H1 (cell line): ENCODE measurements at regions not wholly inside any gene's neighbourhood (a gene's known extent, or its start where the extent isn't known, plus 50 kb on each side); places are given as distances from the start of the nearest gene placed in this dataset.
"Not testable (repeated sequence)": the region's sequence is repeated elsewhere in the genome, so short reads cannot be mapped to it uniquely, and the experiment has no call there.

Source experiments
- CTCF ChIA-PET: fragments of 300-600 bp; sonication (Branson Sonifier 250); formaldehyde crosslinking; loops from one replicate; lab custom pipeline; 2021; ENCODE audit not compliant: partially characterized antibody; lab: Charles Lee
- POLR2A ChIA-PET: fragments of 300-600 bp; sonication (Branson Sonifier 250); formaldehyde crosslinking; loops from one replicate; lab custom pipeline; 2021; ENCODE audit warnings: inconsistent platforms; ENCODE audit not compliant: partially characterized antibody; lab: Charles Lee
- DNase-seq, 2 experiments: peaks; one replicate each; pipeline versions ENCODE4 v3.0.0 to v3.0.0-alpha.2; 2010 to 2022; ENCODE audit warnings: low spot score in 2 of 2, low read depth in 1 of 2, mixed read lengths in 1 of 2
- FAIRE-seq: peaks from 2 replicates; lab custom pipeline; 2011; peaks lifted over from hg19 to GRCh38; lab: Jason Lieb, UNC
- H2AFZ ChIP-seq: 2 replicates; pipeline ENCODE4 v1.8.1; 2012; ENCODE audit warnings: low read length, inconsistent platforms
- H2AK5ac ChIP-seq: 2 replicates; pipeline ENCODE4 v1.6.1; 2013; ENCODE audit warnings: low read depth, low read length
- H2BK120ac ChIP-seq: replicated peaks from 2 replicates; pipeline ENCODE3; 2013; ENCODE audit warnings: low read depth, low read length, inconsistent platforms
- H2BK12ac ChIP-seq: 2 replicates; pipeline ENCODE4 v1.6.1; 2013; ENCODE audit warnings: low read depth, low read length
- H2BK15ac ChIP-seq: 2 replicates; pipeline ENCODE4 v1.6.1; 2013; ENCODE audit warnings: low read length
- H2BK20ac ChIP-seq: 2 replicates; pipeline ENCODE4 v1.6.1; 2013; ENCODE audit warnings: low read length
- H2BK5ac ChIP-seq: 2 replicates; pipeline ENCODE4 v1.6.1; 2013; ENCODE audit warnings: low read depth, low read length
- H3K14ac ChIP-seq: 2 replicates; pipeline ENCODE4 v1.6.1; 2013; ENCODE audit warnings: inconsistent platforms; ENCODE audit not compliant: insufficient read length
- H3K18ac ChIP-seq: 2 replicates; pipeline ENCODE4 v1.6.1; 2013; ENCODE audit warnings: low read length; ENCODE audit errors: extremely low read depth
- H3K23ac ChIP-seq: 2 replicates; pipeline ENCODE4 v1.6.1; 2013; ENCODE audit warnings: inconsistent platforms; ENCODE audit not compliant: insufficient read length
- H3K23me2 ChIP-seq: 2 replicates; pipeline ENCODE4 v1.6.1; 2013; ENCODE audit warnings: low read depth, low read length
- H3K27ac ChIP-seq: 2 replicates; pipeline ENCODE4 v1.6.1; 2011; ENCODE audit warnings: low read depth, low read length, inconsistent platforms
- H3K27me3 ChIP-seq, 4 experiments: replicated peaks in 1 of 4; 1 replicate in 1 of 4; 2 replicates in 3 of 4; pipeline versions ENCODE4 v1.6.1 to v1.8.1; 2011 to 2013; ENCODE audit warnings: low read length in 3 of 4, mild to moderate bottlenecking in 3 of 4, inconsistent platforms in 2 of 4, mixed read lengths in 2 of 4, moderate library complexity in 1 of 4; ENCODE audit not compliant: control insufficient read depth in 3 of 4, insufficient read depth in 3 of 4; ENCODE audit errors: extremely low read depth in 1 of 4
- H3K36me3 ChIP-seq, 4 experiments: 2 replicates each; pipeline versions ENCODE4 v1.6.1 to v1.8.1; 2011 to 2013; ENCODE audit warnings: mild to moderate bottlenecking in 4 of 4, low read length in 3 of 4, moderate library complexity in 2 of 4, control low read depth in 1 of 4, inconsistent platforms in 1 of 4; ENCODE audit not compliant: insufficient read depth in 4 of 4, control insufficient read depth in 2 of 4
- H3K4ac ChIP-seq: replicated peaks from 2 replicates; pipeline ENCODE3; 2013; ENCODE audit warnings: low read length, low read depth, mixed read lengths, inconsistent platforms; ENCODE audit not compliant: insufficient read length
- H3K4me1 ChIP-seq, 4 experiments: replicated peaks in 1 of 4; 1 replicate in 1 of 4; 2 replicates in 3 of 4; pipeline versions ENCODE4 v1.6.1 to v1.8.1; 2011 to 2013; ENCODE audit warnings: low read length in 3 of 4, inconsistent platforms in 2 of 4, mixed read lengths in 1 of 4; ENCODE audit not compliant: insufficient read depth in 4 of 4, control insufficient read depth in 3 of 4
- H3K4me2 ChIP-seq, 2 experiments: 2 replicates each; pipeline versions ENCODE4 v1.6.1 to v1.8.1; 2011 to 2013; ENCODE audit warnings: low read depth in 2 of 2, low read length in 2 of 2, control low read depth in 1 of 2, inconsistent platforms in 1 of 2, mild to moderate bottlenecking in 1 of 2; ENCODE audit not compliant: insufficient read depth in 1 of 2
- H3K4me3 ChIP-seq, 4 experiments: fragments of 200-600, 300-600 bp in 1 of 4; sonication (generic), shearing (Covaris generic), sonication (Bioruptor Twin) in 1 of 4; 2 replicates each; pipeline versions ENCODE4 v1.5.1 to v1.8.1; 2011 to 2016; ENCODE audit warnings: low read length in 4 of 4, low read depth in 3 of 4, control low read depth in 2 of 4, inconsistent platforms in 2 of 4, mild to moderate bottlenecking in 2 of 4, mixed read lengths in 1 of 4, moderate library complexity in 1 of 4; ENCODE audit not compliant: insufficient read depth in 2 of 4; ENCODE audit errors: extremely low read depth in 1 of 4
- H3K56ac ChIP-seq: replicated peaks from 2 replicates; pipeline ENCODE3; 2013; ENCODE audit warnings: low read depth, mild to moderate bottlenecking, mixed read lengths, low read length, inconsistent platforms; ENCODE audit not compliant: insufficient read length
- H3K79me1 ChIP-seq: 2 replicates; pipeline ENCODE4 v1.6.1; 2013; ENCODE audit warnings: low read depth, low read length, control low read depth
- H3K79me2 ChIP-seq, 2 experiments: 2 replicates each; pipeline versions ENCODE4 v1.6.1 to v1.8.1; 2012 to 2013; ENCODE audit warnings: low read length in 2 of 2, mild to moderate bottlenecking in 2 of 2, inconsistent platforms in 1 of 2; ENCODE audit not compliant: insufficient read depth in 2 of 2, control insufficient read depth in 1 of 2
- H3K9ac ChIP-seq, 4 experiments: replicated peaks in 1 of 4; 1 replicate in 1 of 4; 2 replicates in 3 of 4; pipeline versions ENCODE4 v1.6.1 to v1.8.1; 2011 to 2013; ENCODE audit warnings: low read depth in 3 of 4, low read length in 3 of 4, control low read depth in 2 of 4, mild to moderate bottlenecking in 2 of 4, moderate library complexity in 2 of 4, inconsistent platforms in 1 of 4; ENCODE audit errors: extremely low read depth in 1 of 4
- H3K9me3 ChIP-seq, 2 experiments: 2 replicates each; pipeline versions ENCODE4 v1.6.1 to v1.8.1; 2012 to 2013; ENCODE audit warnings: mild to moderate bottlenecking in 2 of 2, moderate library complexity in 2 of 2, control low read depth in 1 of 2, inconsistent platforms in 1 of 2, low read depth in 1 of 2, low read length in 1 of 2, mixed read lengths in 1 of 2; ENCODE audit not compliant: insufficient read depth in 2 of 2
- H4K20me1 ChIP-seq, 2 experiments: replicated peaks in 1 of 2; 2 replicates each; pipeline versions ENCODE3 to v1.8.1; 2011 to 2013; ENCODE audit warnings: inconsistent platforms in 2 of 2, low read length in 2 of 2, mild to moderate bottlenecking in 1 of 2; ENCODE audit not compliant: insufficient read depth in 2 of 2, control insufficient read depth in 1 of 2
- H4K5ac ChIP-seq: 2 replicates; pipeline ENCODE4 v1.6.1; 2013; ENCODE audit warnings: low read length, low read depth, mixed read lengths, inconsistent platforms; ENCODE audit not compliant: insufficient read length
- H4K8ac ChIP-seq: 2 replicates; pipeline ENCODE4 v1.8.0; 2013; ENCODE audit warnings: mild to moderate bottlenecking, moderate library complexity, low read length, inconsistent platforms; ENCODE audit not compliant: insufficient read depth; ENCODE audit errors: extremely low read depth
- H4K91ac ChIP-seq: replicated peaks from 2 replicates; pipeline ENCODE3; 2013; ENCODE audit warnings: low read length, mixed read lengths, inconsistent platforms; ENCODE audit not compliant: insufficient read length
- CHD2 ChIP-seq: IDR thresholded peaks from 2 replicates; pipeline ENCODE4 v1.6.1; 2012; ENCODE audit warnings: low read length, improper control_type of control experiment
- FOSL1 ChIP-seq: IDR thresholded peaks from 2 replicates; pipeline ENCODE4 v1.6.1; 2011; ENCODE audit warnings: mild to moderate bottlenecking, low read depth, low read length, moderate library complexity; ENCODE audit not compliant: insufficient read depth
- NANOG ChIP-seq: IDR thresholded peaks from 2 replicates; pipeline ENCODE4 v1.6.1; 2011; ENCODE audit warnings: low read length, low read depth, mild to moderate bottlenecking, inconsistent platforms; ENCODE audit not compliant: insufficient read depth, poor library complexity, severe bottlenecking
- PHF8 ChIP-seq: fragments of 200-600 bp; sonication (generic); conservative IDR thresholded peaks from 2 replicates; pipeline ENCODE4 v1.7.1; 2012; ENCODE audit warnings: low read depth, mild to moderate bottlenecking, inconsistent platforms, low read length, moderate library complexity
- SAP30 ChIP-seq: fragments of 300-600 bp; sonication (generic); IDR thresholded peaks from 2 replicates; pipeline ENCODE4 v1.7.1; 2012; ENCODE audit warnings: low read length, moderate library complexity, mild to moderate bottlenecking, inconsistent platforms; ENCODE audit not compliant: insufficient read depth, insufficient replicate concordance
- SP1 ChIP-seq: IDR thresholded peaks from 2 replicates; pipeline ENCODE4 v1.6.1; 2011; ENCODE audit warnings: low read depth, low read length
- WGBS, 2 experiments: shearing (Covaris generic) in 1 of 2; methylation state at CpG; one replicate each; pipeline versions ENCODE4 v1.1.6 to v1.1.7; 2013 to 2015; ENCODE audit warnings: low lambda C conversion rate in 2 of 2, mixed read lengths in 2 of 2, inconsistent platforms in 1 of 2, low coverage in 1 of 2, missing lambda C conversion rate in 1 of 2; ENCODE audit not compliant: insufficient replicate concordance in 2 of 2, insufficient coverage in 1 of 2, insufficient read length in 1 of 2; ENCODE audit errors: extremely low coverage in 1 of 2, missing lambda C conversion rate in 1 of 2; 5-methylcytosine and 5-hydroxymethylcytosine counted together

DNA sequence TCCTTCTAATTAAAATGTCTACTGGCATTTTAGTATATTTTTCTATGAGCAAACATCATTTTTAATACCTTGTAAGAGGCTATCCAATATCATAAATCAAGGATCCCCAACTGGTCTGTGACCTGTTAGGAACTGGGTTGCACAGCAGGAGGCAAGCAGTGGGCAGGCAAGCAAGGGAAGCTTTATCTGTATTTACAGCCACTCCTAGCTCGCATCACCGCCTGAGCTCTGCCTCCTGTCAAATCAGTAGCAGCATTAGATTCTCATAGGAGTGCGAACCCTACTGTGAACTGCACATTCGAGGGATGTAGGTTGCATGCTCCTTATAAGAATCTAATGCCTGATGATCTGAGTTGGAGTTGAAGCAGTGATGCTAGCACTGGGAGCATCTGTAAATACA is 70.2 kb upstream of the CREB3L1 start (continued):
- TF ChIP-seq PHF8 (no peak), FOSL1 (no peak), CHD2 (no peak), SP1 (no peak), SAP30 (no peak), NANOG (no peak)

DNA sequence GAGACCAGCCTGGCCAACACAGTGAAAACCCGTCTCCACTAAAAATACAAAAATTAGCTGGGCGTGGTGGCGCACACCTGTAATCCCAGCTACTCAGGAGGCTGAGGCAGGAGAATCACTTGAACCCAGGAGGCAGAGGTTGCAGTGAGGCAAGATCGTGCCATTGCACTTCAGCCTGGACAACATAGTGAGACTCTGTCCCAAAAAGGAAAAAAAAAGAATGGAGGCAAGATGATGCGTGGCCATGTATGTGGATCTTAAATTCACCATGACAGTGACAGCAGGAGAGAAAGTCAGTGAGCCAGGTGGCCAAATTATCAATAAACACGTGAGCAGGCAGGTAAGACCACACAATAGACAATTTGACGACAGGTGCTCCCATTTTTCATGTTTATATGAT is 73.0 kb upstream of the CREB3L1 start:
- not testable (repeated sequence) for H3K27me3 ChIP-seq, H2BK20ac ChIP-seq

More for the DNA sequence above, 73.0 kb upstream of the CREB3L1 start:
- FAIRE-seq, H4K20me1 ChIP-seq, H2AFZ ChIP-seq, H3K9me3 ChIP-seq, H3K79me2 ChIP-seq, H4K5ac ChIP-seq, H4K91ac ChIP-seq, H2BK120ac ChIP-seq, POLR2A ChIA-PET, H3K4ac ChIP-seq, H3K4me2 ChIP-seq, H3K79me1 ChIP-seq, H3K23ac ChIP-seq, H4K8ac ChIP-seq, CTCF ChIA-PET, H3K14ac ChIP-seq, H3K9ac ChIP-seq, H3K4me3 ChIP-seq, H2BK12ac ChIP-seq, H3K36me3 ChIP-seq, H3K56ac ChIP-seq, DNase-seq, H3K27ac ChIP-seq, H3K23me2 ChIP-seq, H3K4me1 ChIP-seq, H2BK5ac ChIP-seq, H3K18ac ChIP-seq: not testable (repeated sequence)
- Histone ChIP-seq H2BK15ac (0 out of 2 replicates have a peak overlapping the region, but pooled peaks have one; percentile 84), H2AK5ac (0 out of 2 replicates have a peak overlapping the region, but pooled peaks have one; percentile 76)
- WGBS, 2 experiments = 90% methylated on average over 7 of the region's 7 CpGs; no CpG with 5 or more reads in 1 of the 2 experiments
